ENCODE measurements at regions not wholly inside any gene's neighbourhood (a gene's known extent, or its start where the extent isn't known, plus 50 kb on each side); places are given as distances from the start of the nearest gene placed in this dataset.

GRCh38 chr21:27164208-27165177, 197.6 kb upstream of the ADAMTS5 start:
- TF ChIP-seq CTCF (IDR thresholded peaks at IDR 0.05; ENCODE audit: insufficient read depth, low read length), result no peak
- DNase-seq (ENCODE audit: low read depth), result peak; percentile 8
- H3K4me3 ChIP-seq (ENCODE audit: low read depth, low read length), result no peak overlapping the region

- no peak for DNase-seq (ENCODE audit: low read depth)
- no peak for TF ChIP-seq CTCF (IDR thresholded peaks at IDR 0.05; ENCODE audit: insufficient read depth, low read length)
- no peak overlapping the region for H3K4me3 ChIP-seq (ENCODE audit: low read depth, low read length)
These were observed 192.1 kb upstream of the ADAMTS5 start for GRCh38 chr21:27158967-27159366.

DNA sequence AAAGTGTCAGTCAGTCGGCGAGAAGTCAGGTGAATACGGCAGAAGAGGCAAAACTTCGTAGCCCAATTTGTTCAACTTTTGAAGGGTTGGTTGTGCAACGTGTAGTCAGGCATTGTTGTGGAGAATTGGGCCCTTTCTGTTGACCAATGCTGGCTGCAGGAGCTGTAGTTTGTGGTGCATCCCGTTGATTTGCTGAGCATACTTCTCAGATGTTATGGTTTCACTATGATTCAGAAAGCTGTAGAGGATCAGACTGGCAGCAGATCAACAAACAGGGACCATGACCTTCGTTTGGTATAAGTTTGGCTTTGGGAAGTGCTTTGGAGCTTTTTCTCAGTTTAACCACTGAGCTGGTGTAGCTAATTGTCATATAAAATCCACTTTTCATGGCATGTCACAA, 190.2 kb upstream of the ADAMTS5 start:
- H3K4me3 ChIP-seq (ENCODE audit: low read depth, low read length), result no peak overlapping the region
- no peak for TF ChIP-seq CTCF (IDR thresholded peaks at IDR 0.05; ENCODE audit: insufficient read depth, low read length)
- DNase-seq (ENCODE audit: low read depth), result no peak

DNA sequence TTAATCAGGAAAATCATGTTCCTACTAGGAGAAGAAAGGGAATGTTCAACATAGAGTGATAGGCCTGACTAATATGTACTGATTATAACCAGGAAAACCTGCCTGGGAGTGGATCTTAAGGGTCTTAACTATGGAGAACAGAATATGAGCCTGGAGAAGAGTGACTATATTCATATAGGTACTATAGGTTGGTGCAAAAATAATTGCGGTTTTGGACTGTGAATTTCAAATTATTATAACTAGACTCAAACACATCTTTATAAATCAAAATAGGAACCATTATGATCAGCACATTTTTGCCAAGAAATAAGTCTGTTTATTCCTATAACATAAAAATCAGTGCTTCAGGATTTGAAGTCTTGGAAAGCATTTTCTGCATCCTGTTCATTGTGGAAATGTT, 189.8 kb upstream of the ADAMTS5 start:
- TF ChIP-seq CTCF (IDR thresholded peaks at IDR 0.05; ENCODE audit: insufficient read depth, low read length), result no peak
- no peak overlapping the region for H3K4me3 ChIP-seq (ENCODE audit: low read depth, low read length)
- DNase-seq (ENCODE audit: low read depth), result no peak

GRCh38 chr21:27155130-27155500, 188.2 kb upstream of the ADAMTS5 start:
- no peak overlapping the region for H3K4me3 ChIP-seq (ENCODE audit: low read depth, low read length)
- no peak for DNase-seq (ENCODE audit: low read depth)
- no peak for TF ChIP-seq CTCF (IDR thresholded peaks at IDR 0.05; ENCODE audit: insufficient read depth, low read length)

- no peak overlapping the region for H3K4me3 ChIP-seq (ENCODE audit: low read depth, low read length)
- TF ChIP-seq CTCF (IDR thresholded peaks at IDR 0.05; ENCODE audit: insufficient read depth, low read length), result no peak
- DNase-seq (ENCODE audit: low read depth), result peak; percentile 88
These were observed 187.7 kb upstream of the ADAMTS5 start for GRCh38 chr21:27154451-27155129.
